CD14-positive monocyte (primary cell): ENCODE measurements at regions not wholly inside any gene's neighbourhood (a gene's known extent, or its start where the extent isn't known, plus 50 kb on each side); places are given as distances from the start of the nearest gene placed in this dataset.

Experiments
- DNase-seq, 3 donors: peaks; one replicate each; pipeline ENCODE4 v3.0.0-alpha.2; 2011 to 2022
- H2AFZ ChIP-seq: 2 replicates; pipeline ENCODE4 v1.6.0; 2012; ENCODE audit warnings: mild to moderate bottlenecking, low read depth, low read length, inconsistent platforms; ENCODE audit not compliant: insufficient read depth, poor library complexity, severe bottlenecking
- H3K27ac ChIP-seq, 2 donors: 1 replicate in 1 of 2; 2 replicates in 1 of 2; pipeline ENCODE4 v1.5.1; 2012 to 2013; ENCODE audit warnings: low read length in 2 of 2, control low read depth in 1 of 2, inconsistent platforms in 1 of 2, low read depth in 1 of 2, mild to moderate bottlenecking in 1 of 2
- H3K27me3 ChIP-seq, 2 donors: one replicate each; pipeline versions ENCODE4 v1.6.0 to v1.6.1; 2011 to 2013; ENCODE audit warnings: low read length in 2 of 2; ENCODE audit not compliant: control insufficient read depth in 2 of 2, insufficient read depth in 2 of 2
- H3K36me3 ChIP-seq, 2 donors: replicated peaks in 1 of 2; 1 replicate in 1 of 2; 2 replicates in 1 of 2; pipeline versions ENCODE4 v1.5.1 to v1.6.1; 2012 to 2013; ENCODE audit warnings: low read length in 2 of 2, control low read depth in 1 of 2, inconsistent platforms in 1 of 2, mild to moderate bottlenecking in 1 of 2; ENCODE audit not compliant: insufficient read depth in 2 of 2, control insufficient read depth in 1 of 2
- H3K4me1 ChIP-seq, 2 donors: 1 replicate in 1 of 2; 2 replicates in 1 of 2; pipeline versions ENCODE4 v1.5.1 to v1.6.1; 2012 to 2013; ENCODE audit warnings: low read length in 2 of 2, control low read depth in 1 of 2, inconsistent platforms in 1 of 2, mild to moderate bottlenecking in 1 of 2, moderate library complexity in 1 of 2; ENCODE audit not compliant: insufficient read depth in 2 of 2, control insufficient read depth in 1 of 2
- H3K4me2 ChIP-seq: replicated peaks from 2 replicates; pipeline ENCODE3; 2012; ENCODE audit warnings: low read length, moderate library complexity, mild to moderate bottlenecking; ENCODE audit not compliant: poor library complexity, severe bottlenecking; ENCODE audit errors: extremely low read depth
- H3K4me3 ChIP-seq, 3 experiments: fragments of 200-600 bp in 1 of 3; sonication (generic) in 1 of 3; replicated peaks in 1 of 3; 1 replicate in 2 of 3; 2 replicates in 1 of 3; pipeline ENCODE4 v1.5.1; 2011 to 2013; ENCODE audit warnings: low read length in 3 of 3, mild to moderate bottlenecking in 3 of 3, control low read depth in 2 of 3, low read depth in 2 of 3, inconsistent platforms in 1 of 3, moderate library complexity in 1 of 3
- H3K79me2 ChIP-seq: 2 replicates; pipeline ENCODE4 v1.6.0; 2012; ENCODE audit warnings: mild to moderate bottlenecking, control low read depth, inconsistent platforms, low read length, moderate library complexity; ENCODE audit not compliant: insufficient read depth
- H3K9ac ChIP-seq: 2 replicates; pipeline ENCODE4 v1.6.0; 2017; ENCODE audit warnings: low read length, mild to moderate bottlenecking; ENCODE audit not compliant: insufficient read depth, poor library complexity, severe bottlenecking
- H3K9me3 ChIP-seq, 2 donors: replicated peaks in 1 of 2; 1 replicate in 1 of 2; 2 replicates in 1 of 2; pipeline versions ENCODE4 v1.5.1 to v1.6.1; 2012 to 2013; ENCODE audit warnings: low read length in 2 of 2, control low read depth in 1 of 2; ENCODE audit not compliant: control insufficient read depth in 1 of 2, insufficient read depth in 1 of 2
- H4K20me1 ChIP-seq: 2 replicates; pipeline ENCODE4 v1.6.0; 2012; ENCODE audit warnings: mild to moderate bottlenecking, low read length, control low read depth, moderate library complexity; ENCODE audit not compliant: insufficient read depth
- H3K27ac Mint-ChIP-seq, 7 donors: one replicate each; pipeline ENCODE4 v1.8.0; 2020; ENCODE audit warnings: mild to moderate bottlenecking in 7 of 7, mixed read lengths in 7 of 7, moderate library complexity in 6 of 7, inconsistent platforms in 2 of 7
- H3K27me3 Mint-ChIP-seq, 3 donors: one replicate each; pipeline ENCODE4 v1.8.0; 2021 to 2022; ENCODE audit warnings: low read depth in 3 of 3, mild to moderate bottlenecking in 3 of 3, mixed read lengths in 3 of 3, moderate library complexity in 3 of 3, inconsistent platforms in 1 of 3
- H3K36me3 Mint-ChIP-seq, 2 donors: one replicate each; pipeline ENCODE4 v1.8.0; 2020; ENCODE audit warnings: mixed read lengths in 2 of 2, inconsistent platforms in 1 of 2, mild to moderate bottlenecking in 1 of 2
- H3K4me1 Mint-ChIP-seq: one replicate; pipeline ENCODE4 v1.8.0; 2020; ENCODE audit warnings: mild to moderate bottlenecking, mixed read lengths
- H3K4me3 Mint-ChIP-seq, 2 donors: one replicate each; pipeline ENCODE4 v1.8.0; 2020; ENCODE audit warnings: mild to moderate bottlenecking in 2 of 2, mixed read lengths in 2 of 2, moderate library complexity in 1 of 2
- H3K9me3 Mint-ChIP-seq, 7 donors: one replicate each; pipeline ENCODE4 v1.8.0; 2020 to 2022; ENCODE audit warnings: mixed read lengths in 7 of 7, mild to moderate bottlenecking in 6 of 7, moderate library complexity in 6 of 7, inconsistent platforms in 2 of 7
- CTCF ChIP-seq: fragments of 200-600 bp; IDR thresholded peaks from one replicate; pipeline ENCODE4 v1.8.0; 2022; ENCODE audit warnings: antibody characterized with exemption, mild to moderate bottlenecking
- WGBS: methylation state at CpG from one replicate; pipeline ENCODE4 v1.1.5; 2013; ENCODE audit warnings: missing lambda C conversion rate; ENCODE audit not compliant: insufficient coverage; 5-methylcytosine and 5-hydroxymethylcytosine counted together
- intact Hi-C, 2 donors: fragments of 100-400 bp; cut with micrococcal nuclease; formaldehyde crosslinking; loops; one replicate each; pipeline versions ENCODE4 v1.15.0 to v1.15.1; 2023

- Mint-ChIP-seq H3K27me3 (peaks cover 0 to 3% (median 2%) of the 10 kb centered on the region in 3 donors), H3K9me3 (peaks cover 0 to 16% (median 8%) of the 10 kb centered on the region in 7 donors), H3K36me3 (no peaks in the 10 kb centered on the region), H3K27ac (no peak overlapping the region), H3K4me3 (no peak overlapping the region), H3K4me1 (peaks cover 22% of the 10 kb centered on the region)
- Histone ChIP-seq H3K27ac (no peak overlapping the region), H3K4me1 (peaks cover 0 to 5% of the 10 kb centered on the region in 2 donors), H3K79me2 (no peaks in the 10 kb centered on the region), H3K27me3 (no peaks in the 10 kb centered on the region), H2AFZ (no peak overlapping the region), H3K9me3 (no peaks in the 10 kb centered on the region), H3K9ac (no peak overlapping the region), H3K36me3 (no peaks in the 10 kb centered on the region), H3K4me3 (no peak overlapping the region), H4K20me1 (no peaks in the 10 kb centered on the region), H3K4me2 (no peak overlapping the region)
- TF ChIP-seq CTCF = no peak
- intact Hi-C loops = no loop called here
- no CpG with 5 or more reads among the region's 1 CpG for WGBS
- DNase-seq = no peak
These were observed 402.3 kb downstream of the DEPDC1B start for GRCh38 chr5:60297658-60298057.

- peaks cover 22% of the 10 kb centered on the region for H3K4me1 Mint-ChIP-seq
- H3K36me3 ChIP-seq = no peaks in the 10 kb centered on the region
- WGBS = 0% methylated on average over 1 of the region's 2 CpGs
- no peak overlapping the region for H3K27ac ChIP-seq
- H3K27me3 ChIP-seq = no peaks in the 10 kb centered on the region
- no peaks in the 10 kb centered on the region for H3K9me3 ChIP-seq
- no peaks in the 10 kb centered on the region for H3K79me2 ChIP-seq
- H3K9ac ChIP-seq = no peak overlapping the region
- H3K4me1 ChIP-seq = peaks cover 0 to 5% of the 10 kb centered on the region in 2 donors
- TF ChIP-seq CTCF = no peak
- no peak overlapping the region for H3K4me3 ChIP-seq
- peaks cover 0 to 3% (median 2%) of the 10 kb centered on the region in 3 donors for H3K27me3 Mint-ChIP-seq
- no peaks in the 10 kb centered on the region for H3K36me3 Mint-ChIP-seq
- intact Hi-C loops = no loop called here
- no peak overlapping the region for H3K4me2 ChIP-seq
- H3K27ac Mint-ChIP-seq = no peak overlapping the region
- H3K4me3 Mint-ChIP-seq = no peak overlapping the region
- no peak overlapping the region for H2AFZ ChIP-seq
- no peaks in the 10 kb centered on the region for H4K20me1 ChIP-seq
- peaks cover 0 to 8% (median 4%) of the 10 kb centered on the region in 7 donors for H3K9me3 Mint-ChIP-seq
- peak in 1 of 3 donors; percentile 5 for DNase-seq
These were observed 401.9 kb upstream of the PDE4D start for GRCh38 chr5:60295423-60295822.
